Astrocyte (in vitro differentiated cells and primary cell): ENCODE measurements at regions not wholly inside any gene's neighbourhood (a gene's known extent, or its start where the extent isn't known, plus 50 kb on each side); places are given as distances from the start of the nearest gene placed in this dataset.

Experiments used
- DNase-seq: peaks from one replicate; pipeline ENCODE4 v3.0.0-alpha.2; 2010; ENCODE audit warnings: low read depth
- FAIRE-seq: peaks from 2 replicates; lab custom pipeline; 2011; peaks lifted over from hg19 to GRCh38; lab: Jason Lieb, UNC
- H2AFZ ChIP-seq: 2 replicates; pipeline ENCODE4 v1.6.0; 2012; ENCODE audit warnings: low read depth, low read length, inconsistent platforms
- H3K27ac ChIP-seq: 2 replicates; pipeline ENCODE4 v1.5.1; 2011; ENCODE audit warnings: low read depth, low read length, inconsistent platforms
- H3K27me3 ChIP-seq: 2 replicates; pipeline ENCODE4 v1.6.0; 2011; ENCODE audit warnings: low read length, inconsistent platforms; ENCODE audit not compliant: insufficient read depth
- H3K36me3 ChIP-seq: 2 replicates; pipeline ENCODE4 v1.5.1; 2011; ENCODE audit warnings: low read length, inconsistent platforms; ENCODE audit not compliant: insufficient read depth
- H3K4me1 ChIP-seq: 2 replicates; pipeline ENCODE4 v1.5.1; 2011; ENCODE audit warnings: low read length, inconsistent platforms; ENCODE audit not compliant: insufficient read depth
- H3K4me2 ChIP-seq: 2 replicates; pipeline ENCODE4 v1.6.0; 2012; ENCODE audit warnings: low read length, inconsistent platforms
- H3K4me3 ChIP-seq: 2 replicates; pipeline ENCODE4 v1.5.1; 2011; ENCODE audit warnings: low read depth, mild to moderate bottlenecking, low read length, inconsistent platforms; ENCODE audit not compliant: insufficient read depth
- H3K79me2 ChIP-seq: 2 replicates; pipeline ENCODE4 v1.6.0; 2012; ENCODE audit warnings: mild to moderate bottlenecking, low read length, inconsistent platforms; ENCODE audit not compliant: insufficient read depth
- H3K9ac ChIP-seq: 2 replicates; pipeline ENCODE4 v1.6.0; 2012; ENCODE audit warnings: mild to moderate bottlenecking, low read length, inconsistent platforms
- H3K9me3 ChIP-seq: 2 replicates; pipeline ENCODE4 v1.5.1; 2012; ENCODE audit warnings: low read depth, mild to moderate bottlenecking, low read length, inconsistent platforms; ENCODE audit not compliant: insufficient read depth
- H4K20me1 ChIP-seq: 2 replicates; pipeline ENCODE4 v1.6.0; 2012; ENCODE audit warnings: low read length, inconsistent platforms; ENCODE audit not compliant: insufficient read depth
- H3K27ac Mint-ChIP-seq: one replicate; pipeline ENCODE4 v1.8.0; 2021; ENCODE audit warnings: mild to moderate bottlenecking, mixed read lengths; ENCODE audit not compliant: unreplicated experiment
- H3K27me3 Mint-ChIP-seq: one replicate; pipeline ENCODE4 v1.8.0; 2021; ENCODE audit warnings: low read depth, mixed read lengths; ENCODE audit not compliant: unreplicated experiment
- H3K36me3 Mint-ChIP-seq: one replicate; pipeline ENCODE4 v1.8.0; 2021; ENCODE audit warnings: low read depth, mixed read lengths; ENCODE audit not compliant: unreplicated experiment
- H3K4me1 Mint-ChIP-seq: one replicate; pipeline ENCODE4 v1.8.0; 2021; ENCODE audit warnings: low read depth, mixed read lengths; ENCODE audit not compliant: unreplicated experiment
- H3K4me3 Mint-ChIP-seq: one replicate; pipeline ENCODE4 v1.8.0; 2021; ENCODE audit warnings: mild to moderate bottlenecking, moderate library complexity, mixed read lengths; ENCODE audit not compliant: unreplicated experiment
- H3K9me3 Mint-ChIP-seq: one replicate; pipeline ENCODE4 v1.8.0; 2021; ENCODE audit warnings: mild to moderate bottlenecking, mixed read lengths; ENCODE audit not compliant: unreplicated experiment
- CTCF ChIP-seq: IDR thresholded peaks from 2 replicates; pipeline ENCODE4 v1.5.1; 2011; ENCODE audit warnings: low read depth, mild to moderate bottlenecking, inconsistent platforms, low read length, moderate library complexity; ENCODE audit not compliant: insufficient read depth
- EZH2 ChIP-seq: IDR thresholded peaks from 2 replicates; pipeline ENCODE4 v1.6.1; 2012; ENCODE audit warnings: mild to moderate bottlenecking, low read length, inconsistent platforms; ENCODE audit not compliant: insufficient read depth

- H3K27ac ChIP-seq, result no peak overlapping the region
- no peaks in the 10 kb centered on the region for H3K27me3 Mint-ChIP-seq
- H3K27ac Mint-ChIP-seq, result no peak overlapping the region
- no peaks in the 10 kb centered on the region for H3K4me1 Mint-ChIP-seq
- TF ChIP-seq EZH2 (no peak), CTCF (no peak)
- H3K4me2 ChIP-seq, result no peak overlapping the region
- H3K79me2 ChIP-seq, result no peaks in the 10 kb centered on the region
- no peak overlapping the region for H3K4me3 Mint-ChIP-seq
- no peak overlapping the region for H2AFZ ChIP-seq
- H3K9ac ChIP-seq, result no peak overlapping the region
- H3K27me3 ChIP-seq, result no peaks in the 10 kb centered on the region
- no peak for FAIRE-seq
- H3K9me3 ChIP-seq, result peaks cover 3% of the 10 kb centered on the region
- peaks cover 3% of the 10 kb centered on the region for H3K9me3 Mint-ChIP-seq
- H3K4me1 ChIP-seq, result no peaks in the 10 kb centered on the region
- no peaks in the 10 kb centered on the region for H3K36me3 ChIP-seq
- H3K36me3 Mint-ChIP-seq, result no peaks in the 10 kb centered on the region
- no peaks in the 10 kb centered on the region for H4K20me1 ChIP-seq
- no peak overlapping the region for H3K4me3 ChIP-seq
- DNase-seq, result no peak
Measured at GRCh38 chr6:66190858-66191257, 483.8 kb upstream of the EYS start.

- H3K27ac Mint-ChIP-seq, result no peak overlapping the region
- Histone ChIP-seq H3K4me3 (no peak overlapping the region), H3K4me1 (no peaks in the 10 kb centered on the region), H3K4me2 (no peak overlapping the region), H3K9ac (no peak overlapping the region), H2AFZ (no peak overlapping the region), H3K36me3 (no peaks in the 10 kb centered on the region), H3K27ac (no peak overlapping the region), H3K9me3 (peaks cover 3% of the 10 kb centered on the region), H3K27me3 (no peaks in the 10 kb centered on the region), H3K79me2 (no peaks in the 10 kb centered on the region), H4K20me1 (no peaks in the 10 kb centered on the region)
- H3K9me3 Mint-ChIP-seq, result peaks cover 3% of the 10 kb centered on the region
- no peak for DNase-seq
- no peak overlapping the region for H3K4me3 Mint-ChIP-seq
- TF ChIP-seq EZH2, result no peak
- TF ChIP-seq CTCF, result no peak
- no peaks in the 10 kb centered on the region for H3K36me3 Mint-ChIP-seq
- no peaks in the 10 kb centered on the region for H3K4me1 Mint-ChIP-seq
- no peak for FAIRE-seq
- H3K27me3 Mint-ChIP-seq, result no peaks in the 10 kb centered on the region
Measured at GRCh38 chr6:66189915-66190314, 482.9 kb upstream of the EYS start.

GRCh38 chr6:66186756-66187155 is 479.7 kb upstream of the EYS start:
- DNase-seq, result no peak
- Histone ChIP-seq H3K9me3 (peaks cover 3% of the 10 kb centered on the region), H3K79me2 (no peaks in the 10 kb centered on the region), H3K9ac (no peak overlapping the region), H4K20me1 (no peaks in the 10 kb centered on the region), H3K27me3 (no peaks in the 10 kb centered on the region), H3K4me1 (no peaks in the 10 kb centered on the region), H3K36me3 (no peaks in the 10 kb centered on the region), H3K4me2 (no peak overlapping the region), H2AFZ (no peak overlapping the region), H3K27ac (no peak overlapping the region), H3K4me3 (no peak overlapping the region)
- Mint-ChIP-seq H3K36me3 (no peaks in the 10 kb centered on the region), H3K9me3 (peaks cover 3% of the 10 kb centered on the region), H3K4me1 (peaks cover 7% of the 10 kb centered on the region), H3K27ac (no peak overlapping the region), H3K27me3 (no peaks in the 10 kb centered on the region), H3K4me3 (no peak overlapping the region)
- FAIRE-seq, result no peak
- no peak for TF ChIP-seq CTCF
- no peak for TF ChIP-seq EZH2
